Activated CD4-positive, CD25-positive, alpha-beta regulatory T cell treated with anti-CD3 and anti-CD28 coated beads, Interleukin-2, amount 50 U/mL, for 72 hours (primary cell): ENCODE measurements at regions not wholly inside any gene's neighbourhood (a gene's known extent, or its start where the extent isn't known, plus 50 kb on each side); places are given as distances from the start of the nearest gene placed in this dataset.

Source experiments
- DNase-seq: peaks from one replicate; pipeline ENCODE4 v3.0.0; 2021

DNA sequence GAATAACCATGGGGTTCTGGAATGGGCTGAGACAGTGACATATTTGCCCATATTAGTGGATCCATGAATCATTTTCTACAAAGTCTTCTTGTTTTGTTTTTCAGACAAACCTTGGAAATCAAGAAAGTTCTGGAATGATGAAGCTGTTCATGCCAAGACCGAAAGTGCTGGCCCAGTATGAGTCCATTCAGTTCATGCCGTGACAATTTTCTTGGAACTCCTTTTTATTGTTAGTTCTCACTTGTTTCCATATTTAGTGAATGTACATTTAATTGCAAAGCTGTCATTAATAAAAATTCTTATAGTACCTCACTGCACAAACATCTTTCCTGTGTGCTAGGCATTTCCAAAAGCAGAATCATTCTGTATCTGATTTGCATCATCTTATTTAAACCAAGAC, 100.6 kb upstream of the KCNJ15 start:
- DNase-seq: no peak

- peak; percentile 40 for DNase-seq
These were observed 97.4 kb upstream of the KCNJ15 start for GRCh38 chr21:38159355-38159754.

DNA sequence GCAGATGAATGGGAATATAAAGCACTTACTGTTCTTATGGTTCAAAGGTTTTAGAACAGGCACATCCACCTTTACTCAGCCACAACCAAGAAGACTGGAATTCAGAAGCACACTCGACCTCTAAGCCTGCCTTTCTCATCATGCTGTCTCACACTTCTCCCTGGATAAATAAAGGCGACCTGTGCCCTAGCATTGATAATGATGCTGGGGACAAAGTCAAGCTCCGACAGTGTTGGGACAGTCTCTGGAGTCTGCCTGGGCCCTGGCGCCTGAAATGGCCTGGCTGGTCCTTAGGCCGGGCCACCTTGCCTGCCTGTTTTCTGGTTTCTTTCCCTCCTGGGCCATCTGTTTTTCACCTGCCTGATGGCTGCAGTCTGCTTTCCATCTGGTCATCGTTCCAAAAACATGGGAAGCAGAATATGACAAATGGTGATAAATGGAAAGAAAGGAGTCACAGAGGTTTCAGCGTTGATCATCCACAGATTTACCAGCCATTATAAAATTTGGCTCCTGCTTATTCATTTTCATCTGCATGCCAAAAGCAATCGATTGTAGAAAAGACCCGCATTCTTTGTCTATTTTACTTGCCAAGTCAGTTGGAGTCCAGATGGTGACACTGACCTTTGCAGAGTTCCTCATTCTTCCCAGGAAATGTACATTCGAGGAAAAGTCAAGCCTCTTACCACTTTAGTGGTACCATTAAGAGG, 91.2 kb upstream of the KCNJ15 start:
- DNase-seq: no peak

- DNase-seq: no peak
These were observed 90.6 kb upstream of the KCNJ15 start for GRCh38 chr21:38166173-38166535.

- DNase-seq: no peak
These were observed 89.4 kb upstream of the KCNJ15 start for GRCh38 chr21:38167345-38167744.

GRCh38 chr21:38170283-38170682, 86.5 kb upstream of the KCNJ15 start:
- no peak for DNase-seq

- DNase-seq: no peak
These were observed 85.8 kb upstream of the KCNJ15 start for GRCh38 chr21:38170704-38171682.

- no peak for DNase-seq
These were observed 85.0 kb upstream of the KCNJ15 start for GRCh38 chr21:38171723-38172344.

- DNase-seq: no peak
These were observed 83.3 kb upstream of the KCNJ15 start for GRCh38 chr21:38173276-38174035.

GRCh38 chr21:38175306-38175705, 81.5 kb upstream of the KCNJ15 start:
- DNase-seq: no peak

GRCh38 chr21:38177919-38178652, 78.7 kb upstream of the KCNJ15 start:
- no peak for DNase-seq

DNA sequence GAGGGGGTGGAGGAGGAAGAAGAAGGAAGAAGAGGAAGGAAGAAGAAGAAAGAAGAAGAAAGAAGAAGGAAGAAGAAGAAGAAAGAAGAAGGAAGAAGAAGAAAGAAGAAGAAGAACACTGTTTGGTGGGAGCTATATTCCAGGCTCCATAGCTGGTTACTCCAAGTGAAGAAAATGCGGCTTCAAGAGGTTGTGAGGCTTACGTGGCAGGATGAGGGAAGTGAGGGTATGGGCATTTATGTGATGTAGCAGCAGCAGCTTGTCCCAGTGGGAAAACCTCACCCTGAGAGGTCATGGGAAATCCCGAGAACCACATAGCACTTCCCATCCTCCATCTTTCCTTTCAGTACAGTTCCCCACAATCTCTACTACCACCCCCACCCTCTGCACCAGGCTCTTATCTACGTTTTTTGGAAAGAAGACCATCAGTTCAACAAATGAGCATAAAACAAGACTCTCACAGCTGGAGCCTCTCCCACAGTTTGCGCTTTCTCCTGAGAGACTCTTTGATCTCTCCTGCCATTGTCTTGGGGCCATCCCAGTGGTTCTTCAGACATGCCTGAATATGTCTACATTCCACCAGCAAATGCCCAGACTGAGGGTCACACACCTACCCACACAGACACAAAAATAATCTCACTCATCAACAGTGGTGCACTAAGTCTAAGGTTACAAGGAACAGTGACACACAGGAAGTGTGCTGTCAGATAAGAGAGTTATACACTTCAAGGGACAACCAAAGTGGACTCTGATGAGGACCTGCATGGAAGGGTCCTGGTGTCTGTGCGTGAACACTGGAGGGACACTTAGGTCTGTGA, 77.9 kb upstream of the KCNJ15 start:
- no peak for DNase-seq

- DNase-seq: no peak
These were observed 77.3 kb upstream of the KCNJ15 start for GRCh38 chr21:38179511-38179910.

DNA sequence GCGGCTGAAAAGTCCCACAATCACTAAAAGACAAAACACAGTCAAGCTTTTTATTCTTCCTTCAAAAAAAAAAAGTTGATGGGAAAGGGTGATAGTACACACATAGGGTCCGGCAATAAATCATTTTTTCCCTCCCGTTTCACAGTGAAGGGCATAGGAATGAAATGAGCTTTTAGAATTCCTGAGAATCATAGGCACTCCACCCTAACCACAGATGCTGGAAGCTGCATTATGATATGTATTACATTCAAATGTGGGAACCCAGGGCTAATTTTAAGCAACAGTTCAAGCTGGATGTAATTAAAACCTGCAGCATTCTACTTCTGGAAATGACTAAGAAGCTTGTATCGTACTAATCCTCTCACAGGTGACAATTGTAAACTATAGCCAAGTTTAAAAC, 75.7 kb upstream of the KCNJ15 start:
- no peak for DNase-seq

DNA sequence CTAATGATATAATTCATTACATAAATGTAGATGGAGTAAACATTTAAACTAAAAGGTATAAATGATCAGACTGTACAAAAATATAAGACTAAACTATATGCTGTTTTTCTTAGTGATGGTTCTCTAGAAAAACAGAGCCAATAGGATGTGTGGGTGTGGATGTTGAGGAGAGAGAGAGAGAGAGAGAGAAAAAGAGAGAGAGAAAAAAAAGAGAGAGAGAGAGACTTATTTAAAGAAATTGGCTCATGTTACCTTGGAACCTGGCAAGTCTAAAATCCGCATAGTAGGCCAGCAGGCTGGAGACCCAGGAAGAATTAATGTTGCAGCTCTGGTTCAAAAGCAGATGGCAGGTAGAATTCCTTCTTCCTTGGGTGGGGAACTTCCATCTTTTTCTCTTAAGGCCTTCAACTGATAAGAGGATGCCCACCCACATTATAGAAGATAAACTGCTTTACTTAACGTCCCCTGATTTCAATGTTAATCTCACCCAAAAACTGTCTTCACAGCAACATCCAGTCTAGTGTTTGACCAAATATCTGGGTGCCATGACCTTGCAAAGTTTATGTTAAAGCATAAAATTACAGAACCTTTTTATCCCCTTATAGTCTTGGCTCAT, 74.3 kb upstream of the KCNJ15 start:
- DNase-seq: no peak

DNA sequence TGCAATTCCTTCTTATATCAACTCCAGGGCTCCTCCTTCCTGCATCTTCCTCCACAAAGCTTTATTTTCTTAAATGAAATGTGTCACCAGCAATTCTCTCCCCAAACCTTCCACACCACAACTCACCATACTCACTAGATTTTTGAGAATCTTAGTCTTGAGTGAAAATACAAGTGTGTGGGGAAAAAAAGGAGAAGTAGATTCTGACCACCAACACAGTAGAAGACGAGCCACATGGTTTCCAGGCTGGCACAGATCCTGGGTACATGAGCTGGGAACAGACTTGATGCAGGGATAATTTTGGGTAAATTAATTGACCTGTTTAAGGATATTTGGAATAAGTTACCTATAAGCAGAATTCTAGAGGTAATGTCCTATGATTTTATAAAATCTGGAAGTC, 72.8 kb upstream of the KCNJ15 start:
- no peak for DNase-seq

- no peak for DNase-seq
These were observed 70.0 kb upstream of the KCNJ15 start for GRCh38 chr21:38186661-38187270.

- no peak for DNase-seq
These were observed 68.8 kb upstream of the KCNJ15 start for GRCh38 chr21:38188037-38188436.

DNA sequence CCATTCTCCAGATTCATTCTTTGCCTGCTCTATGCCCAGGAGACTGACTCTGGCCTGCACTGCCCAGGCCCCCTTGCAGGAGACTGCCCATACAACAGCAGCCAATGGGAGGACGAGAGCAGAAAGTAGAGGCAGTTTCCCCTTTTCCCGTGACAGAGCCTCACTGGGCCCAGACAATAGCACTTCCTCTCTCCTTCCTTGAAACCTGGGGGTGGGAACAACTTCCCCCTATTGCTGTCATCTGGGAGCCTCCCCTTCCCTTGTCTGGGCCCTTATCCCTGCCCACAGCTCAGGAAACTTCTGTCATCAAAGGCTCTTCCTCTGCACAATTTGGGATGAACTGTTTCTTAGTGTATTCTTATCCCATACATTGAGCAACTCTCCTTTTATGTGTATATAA, 60.8 kb upstream of the KCNJ15 start:
- DNase-seq: no peak

DNA sequence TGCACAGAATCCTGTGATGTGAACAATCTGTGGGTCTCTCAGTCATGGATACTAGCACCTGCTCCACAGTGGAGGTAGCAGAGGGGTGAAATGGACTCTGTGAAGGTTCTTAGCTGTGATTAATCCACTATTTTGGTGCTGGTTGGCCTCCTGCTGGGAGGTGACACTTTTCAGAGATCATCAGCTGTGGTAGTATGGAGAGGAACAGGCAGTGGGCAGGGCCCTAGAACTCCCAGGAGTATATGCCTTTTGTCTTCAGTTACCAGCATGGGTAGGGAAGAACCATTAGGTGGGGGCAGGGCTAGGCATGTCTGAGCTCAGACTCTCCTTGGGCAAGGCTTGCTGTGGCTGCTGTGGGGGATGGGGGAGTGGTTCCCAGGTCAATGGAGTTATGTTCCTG, 54.0 kb upstream of the KCNJ15 start:
- DNase-seq: no peak
